Lung (tissue), 11 donors: ENCODE measurements at regions not wholly inside any gene's neighbourhood (a gene's known extent, or its start where the extent isn't known, plus 50 kb on each side); places are given as distances from the start of the nearest gene placed in this dataset.

Experiments used
- ATAC-seq: fragments of 200-7000 bp; cut with Tn5 transposase; one replicate; pipeline ENCODE4 v1.9.1; 2020; ENCODE audit warnings: moderate number of reproducible peaks; ENCODE audit not compliant: insufficient read depth, low FRiP score
- DNase-seq, 3 donors: peaks; one replicate each; pipeline ENCODE4 v3.0.0-alpha.2; 2013 to 2017
- H3K27ac ChIP-seq, 2 donors: one replicate each; pipeline ENCODE4 v1.5.1; 2013; ENCODE audit warnings: mild to moderate bottlenecking in 2 of 2, moderate library complexity in 2 of 2, control low read depth in 1 of 2, inconsistent platforms in 1 of 2, low read depth in 1 of 2, low read length in 1 of 2
- H3K27me3 ChIP-seq, 3 donors: one replicate each; pipeline ENCODE4 v1.5.1; 2013; ENCODE audit warnings: low read length in 2 of 3; ENCODE audit not compliant: control insufficient read depth in 3 of 3, insufficient read depth in 3 of 3
- H3K36me3 ChIP-seq, 4 donors: one replicate each; pipeline ENCODE4 v1.5.1; 2013; ENCODE audit warnings: low read length in 4 of 4, mild to moderate bottlenecking in 1 of 4, moderate library complexity in 1 of 4; ENCODE audit not compliant: control insufficient read depth in 4 of 4, insufficient read depth in 4 of 4
- H3K4me1 ChIP-seq, 5 donors: one replicate each; pipeline ENCODE4 v1.5.1; 2013; ENCODE audit warnings: low read length in 5 of 5, mild to moderate bottlenecking in 2 of 5, moderate library complexity in 1 of 5; ENCODE audit not compliant: control insufficient read depth in 5 of 5, insufficient read depth in 5 of 5
- H3K4me3 ChIP-seq: one replicate; pipeline ENCODE4 v1.5.1; 2013; ENCODE audit warnings: mild to moderate bottlenecking, control low read depth, moderate library complexity
- H3K9ac ChIP-seq, 2 donors: one replicate each; pipeline ENCODE4 v1.5.1; 2013; ENCODE audit warnings: low read length in 2 of 2, control low read depth in 1 of 2; ENCODE audit not compliant: insufficient read depth in 1 of 2
- H3K9me3 ChIP-seq, 4 donors: one replicate each; pipeline ENCODE4 v1.5.1; 2013; ENCODE audit warnings: low read length in 3 of 4, mild to moderate bottlenecking in 1 of 4, moderate library complexity in 1 of 4; ENCODE audit not compliant: control insufficient read depth in 4 of 4, insufficient read depth in 3 of 4
- WGBS, 2 donors: extraction: QIAGEN DNeasy Blood & Tissue Kit; methylation state at CpG; one replicate each; pipeline ENCODE4 v1.1.7; 2013; 5-methylcytosine and 5-hydroxymethylcytosine counted together
- TF ChIP-seq, protein P1 (sequence below): IDR thresholded peaks from 2 replicates; pipeline ENCODE4 v1.5.1; 2012; ENCODE audit warnings: mild to moderate bottlenecking; ENCODE audit errors: control extremely low read depth, extremely low read depth
- donor health status: control.
- donor health status: control.
- donor health status: Bipolar disorder and iron deficiency.
- donor health status: healthy.
- donor health status: DM: yes; HTN: yes; CAD: no.

DNA sequence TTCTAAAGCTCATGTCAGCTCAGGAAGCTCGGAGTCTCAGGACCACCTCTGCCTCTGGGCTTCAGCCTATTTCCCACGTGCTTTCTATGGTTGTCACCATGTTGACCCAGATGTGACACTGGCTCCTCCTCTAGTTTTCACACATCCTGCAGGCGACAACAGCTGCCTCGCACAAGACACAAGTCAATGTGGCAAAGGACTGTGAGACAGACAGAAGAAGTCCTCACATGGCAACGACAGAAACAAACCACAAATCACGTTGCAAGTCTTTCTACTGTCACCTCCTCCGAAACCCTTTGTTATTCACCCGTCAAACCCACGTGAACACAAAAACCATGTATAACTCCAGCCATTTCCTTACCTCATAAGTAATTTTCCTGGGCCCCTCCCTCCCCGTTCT, 194.5 kb downstream of the MEX3B start:
- TF ChIP-seq, protein P1, sequence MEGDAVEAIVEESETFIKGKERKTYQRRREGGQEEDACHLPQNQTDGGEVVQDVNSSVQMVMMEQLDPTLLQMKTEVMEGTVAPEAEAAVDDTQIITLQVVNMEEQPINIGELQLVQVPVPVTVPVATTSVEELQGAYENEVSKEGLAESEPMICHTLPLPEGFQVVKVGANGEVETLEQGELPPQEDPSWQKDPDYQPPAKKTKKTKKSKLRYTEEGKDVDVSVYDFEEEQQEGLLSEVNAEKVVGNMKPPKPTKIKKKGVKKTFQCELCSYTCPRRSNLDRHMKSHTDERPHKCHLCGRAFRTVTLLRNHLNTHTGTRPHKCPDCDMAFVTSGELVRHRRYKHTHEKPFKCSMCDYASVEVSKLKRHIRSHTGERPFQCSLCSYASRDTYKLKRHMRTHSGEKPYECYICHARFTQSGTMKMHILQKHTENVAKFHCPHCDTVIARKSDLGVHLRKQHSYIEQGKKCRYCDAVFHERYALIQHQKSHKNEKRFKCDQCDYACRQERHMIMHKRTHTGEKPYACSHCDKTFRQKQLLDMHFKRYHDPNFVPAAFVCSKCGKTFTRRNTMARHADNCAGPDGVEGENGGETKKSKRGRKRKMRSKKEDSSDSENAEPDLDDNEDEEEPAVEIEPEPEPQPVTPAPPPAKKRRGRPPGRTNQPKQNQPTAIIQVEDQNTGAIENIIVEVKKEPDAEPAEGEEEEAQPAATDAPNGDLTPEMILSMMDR = no peak
- Histone ChIP-seq H3K27me3 (peaks cover 0 to 6% (median 0%) of the 10 kb centered on the region in 3 donors), H3K4me3 (no peak overlapping the region), H3K36me3 (no peaks in the 10 kb centered on the region), H3K4me1 (no peaks in the 10 kb centered on the region), H3K27ac (no peak overlapping the region), H3K9me3 (no peaks in the 10 kb centered on the region), H3K9ac (no peak overlapping the region)
- ATAC-seq = no peak
- DNase-seq = peak; percentile 13 to 15 (median 14)
- WGBS, 2 donors = 74 to 79% methylated on average over 10 of the region's 10 CpGs

DNA sequence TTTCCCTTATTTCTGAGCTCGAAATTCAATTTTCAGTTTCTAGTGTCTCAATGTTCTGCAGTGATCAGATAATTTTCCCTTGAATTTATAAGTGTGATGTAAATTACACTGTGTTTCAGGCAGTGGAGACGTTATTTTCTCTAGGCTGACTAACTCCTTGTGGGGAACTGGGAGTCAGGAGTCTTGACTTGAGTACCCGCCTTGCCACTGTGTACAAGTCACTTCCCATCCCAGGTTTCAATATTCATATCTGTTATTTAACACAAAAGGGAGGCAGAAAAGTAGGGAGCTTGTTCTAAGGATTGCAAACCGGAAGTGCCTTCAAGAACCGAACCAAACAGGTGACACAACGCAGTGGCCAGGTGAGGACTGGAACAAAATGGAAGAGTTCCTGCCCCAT, 196.5 kb downstream of the MEX3B start:
- no peak overlapping the region for H3K27ac ChIP-seq
- no peak for DNase-seq
- no peaks in the 10 kb centered on the region for H3K36me3 ChIP-seq
- H3K27me3 ChIP-seq = peaks cover 0 to 6% (median 0%) of the 10 kb centered on the region in 3 donors
- 80 to 89% methylated on average over 6 of the region's 6 CpGs for WGBS, 2 donors
- no peak overlapping the region for H3K4me3 ChIP-seq
- no peak overlapping the region for H3K9ac ChIP-seq
- no peaks in the 10 kb centered on the region for H3K9me3 ChIP-seq
- TF ChIP-seq, protein P1 = no peak
- ATAC-seq = no peak
- H3K4me1 ChIP-seq = no peaks in the 10 kb centered on the region

DNA sequence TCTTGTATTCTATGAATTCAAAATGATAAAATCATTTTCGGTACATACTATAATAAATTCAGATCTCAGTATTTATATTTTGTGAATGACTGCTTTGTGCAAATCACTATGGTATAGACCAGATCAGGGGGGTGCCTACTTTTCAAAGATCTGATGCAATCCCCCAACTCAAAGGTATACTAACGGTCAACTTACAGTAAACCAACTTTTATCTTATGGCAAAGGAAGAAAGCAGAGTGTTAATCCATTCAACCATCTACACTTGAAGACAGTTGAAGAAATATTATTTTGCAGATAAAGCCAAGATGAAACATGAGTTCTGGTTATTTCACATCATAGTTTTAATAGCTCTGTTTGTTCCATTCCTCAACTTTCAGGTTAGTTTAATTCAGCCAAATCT, 197.1 kb downstream of the MEX3B start:
- DNase-seq (no peak), ATAC-seq (no peak)
- 87 to 91% methylated on average over 2 of the region's 2 CpGs for WGBS, 2 donors
- H3K9ac ChIP-seq = no peak overlapping the region
- H3K4me1 ChIP-seq = no peaks in the 10 kb centered on the region
- H3K27ac ChIP-seq = no peak overlapping the region
- H3K9me3 ChIP-seq = no peaks in the 10 kb centered on the region
- TF ChIP-seq, protein P1 = no peak
- H3K27me3 ChIP-seq = peaks cover 0 to 6% (median 0%) of the 10 kb centered on the region in 3 donors
- H3K36me3 ChIP-seq = no peaks in the 10 kb centered on the region
- no peak overlapping the region for H3K4me3 ChIP-seq

DNA sequence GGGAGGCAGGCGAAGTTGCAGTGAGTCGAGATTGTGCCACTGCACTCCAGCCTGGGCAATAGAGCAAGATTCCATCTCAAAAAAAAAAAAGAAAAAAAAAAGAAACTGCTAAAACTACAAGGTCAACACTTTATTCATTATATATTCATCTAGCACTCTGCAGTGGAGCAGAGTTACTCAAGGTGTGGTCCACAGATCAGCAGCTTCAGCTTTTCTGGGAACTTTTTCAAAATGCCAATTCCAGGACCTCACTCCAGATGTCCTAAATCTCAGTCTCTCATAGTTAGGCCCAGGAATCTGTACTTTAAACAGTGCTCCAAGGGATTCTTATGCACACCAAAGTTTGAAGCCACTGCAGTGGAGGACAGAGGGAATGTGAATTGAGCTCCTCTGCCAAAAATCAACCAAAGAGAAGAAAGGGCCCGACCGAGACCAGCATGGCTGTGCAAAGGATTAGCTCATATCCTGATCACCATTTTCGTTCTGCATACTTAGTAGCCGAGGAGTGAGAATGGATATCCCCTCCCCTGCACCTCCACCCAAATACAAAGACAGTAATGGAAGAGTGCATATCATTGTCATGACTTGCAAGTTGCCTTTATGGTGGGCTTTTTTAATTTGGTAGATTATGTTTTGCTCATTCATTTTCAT, 201.9 kb downstream of the MEX3B start:
- DNase-seq (no peak), ATAC-seq (no peak)
- TF ChIP-seq, protein P1 = no peak
- Histone ChIP-seq H3K27ac (no peak overlapping the region), H3K27me3 (no peaks in the 10 kb centered on the region), H3K36me3 (no peaks in the 10 kb centered on the region), H3K9ac (no peak overlapping the region), H3K4me1 (no peaks in the 10 kb centered on the region), H3K4me3 (no peak overlapping the region), H3K9me3 (no peaks in the 10 kb centered on the region)
- 87 to 89% methylated on average over 6 of the region's 6 CpGs for WGBS, 2 donors
